ENCODE measurements at regions not wholly inside any gene's neighbourhood (a gene's known extent, or its start where the extent isn't known, plus 50 kb on each side); places are given as distances from the start of the nearest gene placed in this dataset.

- no peak for DNase-seq
These were observed 319.1 kb downstream of the ANXA1 start for GRCh38 chr9:73470766-73471165.

- no peak for DNase-seq
These were observed 322.4 kb downstream of the ANXA1 start for GRCh38 chr9:73474002-73474600.

- no peak for DNase-seq
These were observed 323.0 kb downstream of the ANXA1 start for GRCh38 chr9:73474625-73475024.

- no peak for DNase-seq
These were observed 343.2 kb downstream of the ANXA1 start for GRCh38 chr9:73494894-73495293.

- DNase-seq, result no peak
These were observed 346.1 kb downstream of the ANXA1 start for GRCh38 chr9:73497796-73498195.

GRCh38 chr9:73515216-73515615 is 363.6 kb downstream of the ANXA1 start:
- no peak for DNase-seq

GRCh38 chr9:73523391-73523790 is 371.7 kb downstream of the ANXA1 start:
- no peak for DNase-seq

- no peak for DNase-seq
These were observed 373.7 kb downstream of the ANXA1 start for GRCh38 chr9:73525350-73525749.

GRCh38 chr9:73527521-73527920 is 375.9 kb downstream of the ANXA1 start:
- no peak for DNase-seq

- no peak for DNase-seq
These were observed 377.3 kb downstream of the ANXA1 start for GRCh38 chr9:73528926-73529325.

- DNase-seq, result no peak
These were observed 378.0 kb downstream of the ANXA1 start for GRCh38 chr9:73529666-73530065.

- no peak for DNase-seq
These were observed 379.4 kb downstream of the ANXA1 start for GRCh38 chr9:73531051-73531532.

- no peak for DNase-seq
These were observed 380.0 kb downstream of the ANXA1 start for GRCh38 chr9:73531658-73532057.

- no peak for DNase-seq
These were observed 381.3 kb downstream of the ANXA1 start for GRCh38 chr9:73532985-73533384.

GRCh38 chr9:73536403-73536802 is 384.7 kb downstream of the ANXA1 start:
- no peak for DNase-seq

- no peak for DNase-seq
These were observed 385.9 kb downstream of the ANXA1 start for GRCh38 chr9:73537561-73537960.

- no peak for DNase-seq
These were observed 388.3 kb downstream of the ANXA1 start for GRCh38 chr9:73539881-73540390.

GRCh38 chr9:73541923-73542322 is 390.3 kb downstream of the ANXA1 start:
- no peak for DNase-seq

- DNase-seq, result no peak
These were observed 392.1 kb downstream of the ANXA1 start for GRCh38 chr9:73543727-73544126.

GRCh38 chr9:73548201-73548600 is 396.5 kb downstream of the ANXA1 start:
- DNase-seq, result no peak

- DNase-seq, result no peak
These were observed 398.3 kb downstream of the ANXA1 start for GRCh38 chr9:73549991-73550390.

- no peak for DNase-seq
These were observed 401.6 kb downstream of the ANXA1 start for GRCh38 chr9:73553295-73553694.

- DNase-seq, result no peak
These were observed 406.8 kb downstream of the ANXA1 start for GRCh38 chr9:73558471-73558870.

GRCh38 chr9:73565026-73565425 is 413.4 kb downstream of the ANXA1 start:
- no peak for DNase-seq

GRCh38 chr9:73565833-73566465 is 414.3 kb downstream of the ANXA1 start:
- no peak for DNase-seq

All from GF-D8 (cell line).